Activated naive CD8-positive, alpha-beta T cell treated with anti-CD3 and anti-CD28 coated beads, Interleukin-2, amount 50 U/mL, for 24 hours (primary cell): ENCODE measurements at regions not wholly inside any gene's neighbourhood (a gene's known extent, or its start where the extent isn't known, plus 50 kb on each side); places are given as distances from the start of the nearest gene placed in this dataset.

ENCODE experiments used
- ATAC-seq: fragments of 150-1000 bp; cut with Tn5 transposase; one replicate; pipeline ENCODE4 v1.10.0; 2021
- DNase-seq: peaks from one replicate; pipeline ENCODE4 v3.0.0; 2021
- H3K27ac Mint-ChIP-seq: one replicate; pipeline ENCODE4 v1.8.0; 2021; ENCODE audit warnings: mild to moderate bottlenecking, mixed read lengths
- H3K27me3 Mint-ChIP-seq: one replicate; pipeline ENCODE4 v1.8.0; 2021; ENCODE audit warnings: mixed read lengths
- H3K36me3 Mint-ChIP-seq: one replicate; pipeline ENCODE4 v1.8.0; 2021; ENCODE audit warnings: low read depth, mixed read lengths
- H3K4me1 Mint-ChIP-seq: one replicate; pipeline ENCODE4 v1.8.0; 2021; ENCODE audit warnings: mixed read lengths
- H3K4me3 Mint-ChIP-seq: one replicate; pipeline ENCODE4 v1.8.0; 2021; ENCODE audit warnings: mild to moderate bottlenecking, moderate library complexity, mixed read lengths
- H3K9me3 Mint-ChIP-seq: one replicate; pipeline ENCODE4 v1.8.0; 2021; ENCODE audit warnings: mixed read lengths

- no peak for ATAC-seq
- H3K4me1 Mint-ChIP-seq, result peaks cover 17% of the 10 kb centered on the region
- no peak overlapping the region for H3K27ac Mint-ChIP-seq
These were observed 97.7 kb downstream of the CDCA7 start for GRCh38 chr2:173452416-173452815.

DNA sequence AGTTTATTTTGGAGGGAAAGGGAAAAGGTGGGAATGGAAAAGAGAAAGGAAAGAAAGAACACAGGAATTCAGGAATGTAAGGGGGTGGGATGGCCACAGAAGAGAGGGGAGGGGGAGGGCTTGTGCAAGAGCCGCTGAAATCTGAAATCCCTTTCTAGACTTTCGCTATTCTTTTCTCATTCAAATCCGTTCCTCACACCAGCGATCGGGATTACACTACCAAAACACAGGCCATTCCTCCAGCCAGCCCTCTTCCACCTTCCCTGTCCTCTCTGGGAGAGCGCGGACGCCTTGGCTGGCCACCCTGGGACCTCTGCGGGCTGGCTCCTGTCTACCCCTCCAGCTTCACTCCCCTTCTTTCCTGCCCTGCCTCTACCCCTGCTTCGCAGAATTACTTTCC is 102.3 kb downstream of the CDCA7 start:
- Mint-ChIP-seq H3K27me3 (peaks cover 8% of the 10 kb centered on the region), H3K9me3 (no peaks in the 10 kb centered on the region), H3K4me1 (no peaks in the 10 kb centered on the region), H3K36me3 (no peaks in the 10 kb centered on the region), H3K4me3 (no peak overlapping the region), H3K27ac (no peak overlapping the region)
- ATAC-seq (no peak), DNase-seq (no peak)

More at GRCh38 chr2:173452416-173452815, 97.7 kb downstream of the CDCA7 start:
- Mint-ChIP-seq H3K4me3 (no peak overlapping the region), H3K27me3 (peaks cover 9% of the 10 kb centered on the region), H3K36me3 (no peaks in the 10 kb centered on the region), H3K9me3 (no peaks in the 10 kb centered on the region)
- DNase-seq, result no peak

GRCh38 chr2:173457366-173457765 is 102.7 kb downstream of the CDCA7 start:
- Mint-ChIP-seq H3K27ac (no peak overlapping the region), H3K9me3 (no peaks in the 10 kb centered on the region), H3K4me1 (no peaks in the 10 kb centered on the region), H3K4me3 (no peak overlapping the region), H3K27me3 (peaks cover 8% of the 10 kb centered on the region), H3K36me3 (no peaks in the 10 kb centered on the region)
- no peak for DNase-seq
- no peak for ATAC-seq

DNA sequence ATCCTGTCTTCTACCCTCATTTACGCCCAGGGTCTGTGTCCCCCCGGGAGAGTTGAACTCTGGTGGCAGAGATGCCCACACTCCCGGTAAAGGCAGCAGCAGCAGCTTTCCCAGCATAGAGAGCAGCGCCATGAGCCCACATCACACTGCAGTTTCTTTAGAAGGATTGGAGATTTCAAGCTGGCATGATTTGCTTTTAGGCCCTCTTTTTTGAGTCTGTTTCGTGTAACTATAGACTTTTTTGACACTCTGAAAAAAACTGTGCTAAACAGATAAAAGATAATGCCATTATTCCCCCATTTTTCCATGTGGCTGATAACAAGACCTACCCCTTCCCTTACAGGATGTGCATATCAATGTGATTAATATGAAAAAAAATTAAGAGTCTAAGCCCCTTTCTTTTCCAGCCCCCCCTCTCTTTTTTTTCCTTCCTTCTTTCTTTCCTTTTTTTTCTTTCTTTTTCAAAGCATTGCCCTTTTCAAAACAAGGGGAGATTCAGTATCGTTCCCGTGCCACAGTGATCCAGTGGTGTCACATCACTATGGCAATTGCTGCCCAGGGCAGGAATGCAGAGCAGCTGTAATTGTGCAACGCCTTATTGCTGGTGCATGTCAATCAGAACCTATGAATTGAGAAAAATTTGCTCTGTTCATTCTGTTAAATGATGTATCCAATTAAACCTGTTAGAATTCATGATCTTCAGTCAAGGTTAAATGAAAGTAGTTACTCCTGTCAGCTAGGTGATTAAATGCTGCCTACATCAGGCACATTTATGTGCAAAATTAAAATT is 104.5 kb downstream of the CDCA7 start:
- Mint-ChIP-seq H3K36me3 (no peaks in the 10 kb centered on the region), H3K4me1 (no peaks in the 10 kb centered on the region), H3K9me3 (no peaks in the 10 kb centered on the region), H3K27ac (no peak overlapping the region), H3K4me3 (no peak overlapping the region), H3K27me3 (peaks cover 7% of the 10 kb centered on the region)
- no peak for ATAC-seq
- DNase-seq, result no peak

- H3K36me3 Mint-ChIP-seq, result no peaks in the 10 kb centered on the region
- ATAC-seq (no peak), DNase-seq (no peak)
- no peak overlapping the region for H3K27ac Mint-ChIP-seq
- H3K4me1 Mint-ChIP-seq, result no peaks in the 10 kb centered on the region
- peaks cover 5% of the 10 kb centered on the region for H3K27me3 Mint-ChIP-seq
- no peaks in the 10 kb centered on the region for H3K9me3 Mint-ChIP-seq
- no peak overlapping the region for H3K4me3 Mint-ChIP-seq
These were observed 108.5 kb downstream of the CDCA7 start for GRCh38 chr2:173462892-173463840.

DNA sequence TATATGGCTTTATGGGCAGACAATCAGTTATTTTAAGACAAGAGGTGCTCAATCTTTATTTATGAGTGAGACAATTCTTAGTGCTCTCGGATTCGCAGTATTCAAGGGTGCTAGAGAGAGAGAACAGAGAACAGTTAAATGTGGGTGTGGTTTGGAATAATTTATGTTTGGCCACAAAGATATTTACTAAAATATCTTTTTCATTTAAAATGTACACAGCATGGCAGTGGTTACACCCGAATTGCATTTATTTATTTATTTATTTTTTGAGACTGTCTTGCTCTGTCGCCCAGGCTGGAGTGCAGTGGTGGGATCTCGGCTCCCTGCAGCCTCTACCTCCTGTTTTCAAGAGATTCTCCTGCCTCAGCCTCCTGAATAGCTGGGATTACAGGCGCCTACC is 109.2 kb downstream of the CDCA7 start:
- Mint-ChIP-seq H3K9me3 (no peaks in the 10 kb centered on the region), H3K4me3 (no peak overlapping the region), H3K27me3 (peaks cover 5% of the 10 kb centered on the region), H3K4me1 (no peaks in the 10 kb centered on the region), H3K36me3 (no peaks in the 10 kb centered on the region), H3K27ac (no peak overlapping the region)
- DNase-seq, result no peak
- ATAC-seq, result no peak

GRCh38 chr2:173467751-173468150 is 113.1 kb downstream of the CDCA7 start:
- DNase-seq (no peak), ATAC-seq (no peak)
- no peak overlapping the region for H3K4me3 Mint-ChIP-seq
- H3K27ac Mint-ChIP-seq, result no peak overlapping the region
- H3K4me1 Mint-ChIP-seq, result no peaks in the 10 kb centered on the region
- H3K36me3 Mint-ChIP-seq, result no peaks in the 10 kb centered on the region
- peaks cover 3% of the 10 kb centered on the region for H3K27me3 Mint-ChIP-seq
- no peaks in the 10 kb centered on the region for H3K9me3 Mint-ChIP-seq

DNA sequence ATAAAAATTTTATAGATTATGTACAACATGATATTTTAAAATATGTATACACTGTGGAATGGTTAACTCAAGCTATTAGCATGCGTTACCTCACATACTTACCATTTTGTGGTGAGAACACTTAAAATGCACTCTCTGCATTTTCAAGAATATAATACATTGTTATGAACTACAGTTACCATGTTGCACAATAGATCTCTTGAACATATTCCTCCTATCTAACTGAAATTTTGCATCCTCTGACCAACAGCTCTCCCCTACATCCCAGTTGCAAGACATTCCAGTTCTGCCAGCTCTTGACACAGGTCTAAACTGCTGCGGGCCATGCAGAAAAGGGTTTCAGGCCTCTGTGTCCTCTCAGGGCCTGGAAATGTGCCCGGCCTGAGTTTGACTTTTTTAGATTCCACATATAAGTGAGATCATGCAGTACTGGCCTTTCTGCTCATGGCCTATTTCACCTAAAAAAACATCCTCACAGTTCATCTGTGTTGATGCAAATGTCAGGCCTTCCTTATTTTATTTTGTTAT is 113.7 kb downstream of the CDCA7 start:
- Mint-ChIP-seq H3K27ac (no peak overlapping the region), H3K27me3 (peaks cover 3% of the 10 kb centered on the region), H3K36me3 (no peaks in the 10 kb centered on the region), H3K9me3 (no peaks in the 10 kb centered on the region), H3K4me3 (no peak overlapping the region), H3K4me1 (no peaks in the 10 kb centered on the region)
- DNase-seq (no peak), ATAC-seq (no peak)

GRCh38 chr2:173472112-173472511 is 117.4 kb downstream of the CDCA7 start:
- DNase-seq, result no peak
- Mint-ChIP-seq H3K4me3 (no peak overlapping the region), H3K27me3 (no peaks in the 10 kb centered on the region), H3K9me3 (no peaks in the 10 kb centered on the region), H3K27ac (no peak overlapping the region), H3K36me3 (no peaks in the 10 kb centered on the region), H3K4me1 (no peaks in the 10 kb centered on the region)
- no peak for ATAC-seq

DNA sequence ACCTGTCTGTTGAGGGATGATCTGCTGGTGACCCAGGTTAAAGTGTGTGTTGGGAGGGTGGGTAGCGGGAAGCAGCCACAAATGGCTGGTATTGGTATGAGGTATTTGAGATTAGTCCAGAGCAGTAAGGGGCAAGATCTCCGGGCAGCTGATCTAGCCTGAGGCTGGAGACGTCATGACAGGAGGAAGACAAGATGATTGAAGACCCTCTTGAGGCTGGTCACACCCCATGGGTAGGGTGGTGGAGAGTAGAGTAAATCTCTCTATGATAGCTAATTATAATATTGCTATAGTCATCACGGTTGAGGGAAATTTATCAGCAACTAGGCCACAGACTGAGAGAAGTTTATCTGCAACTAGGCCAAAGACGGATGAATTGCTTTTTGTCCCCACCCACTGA is 128.5 kb downstream of the CDCA7 start:
- Mint-ChIP-seq H3K36me3 (no peaks in the 10 kb centered on the region), H3K27ac (no peak overlapping the region), H3K4me3 (no peak overlapping the region), H3K27me3 (no peaks in the 10 kb centered on the region), H3K9me3 (no peaks in the 10 kb centered on the region), H3K4me1 (no peaks in the 10 kb centered on the region)
- DNase-seq (no peak), ATAC-seq (no peak)

GRCh38 chr2:173488861-173489260 is 134.2 kb downstream of the CDCA7 start:
- no peak for ATAC-seq
- peaks cover 10% of the 10 kb centered on the region for H3K27me3 Mint-ChIP-seq

DNA sequence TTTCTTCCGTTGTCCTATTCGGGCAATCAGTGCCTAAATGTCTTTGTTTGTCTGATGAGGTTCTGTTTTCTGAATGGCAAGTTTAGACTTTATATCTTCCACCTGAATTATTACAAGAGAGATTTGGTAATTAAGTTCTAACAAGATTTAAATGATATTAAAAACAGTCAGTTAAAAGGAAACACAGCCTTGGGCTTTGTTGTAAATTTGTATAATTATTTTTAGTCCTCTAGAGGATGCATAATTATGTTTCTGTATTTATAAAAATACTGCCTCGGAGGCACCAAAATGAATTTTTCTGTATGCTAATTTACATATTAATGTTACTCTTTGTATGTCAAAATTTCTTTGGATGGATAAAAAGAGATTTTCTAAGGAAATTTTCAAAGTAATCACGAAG is 136.7 kb downstream of the CDCA7 start:
- Mint-ChIP-seq H3K36me3 (no peaks in the 10 kb centered on the region), H3K4me1 (no peaks in the 10 kb centered on the region), H3K4me3 (no peak overlapping the region), H3K27me3 (peaks cover 10% of the 10 kb centered on the region), H3K9me3 (no peaks in the 10 kb centered on the region), H3K27ac (no peak overlapping the region)
- DNase-seq (no peak), ATAC-seq (no peak)

More at GRCh38 chr2:173488861-173489260, 134.2 kb downstream of the CDCA7 start:
- no peaks in the 10 kb centered on the region for H3K36me3 Mint-ChIP-seq
- H3K9me3 Mint-ChIP-seq, result no peaks in the 10 kb centered on the region
- H3K27ac Mint-ChIP-seq, result no peak overlapping the region
- H3K4me1 Mint-ChIP-seq, result no peaks in the 10 kb centered on the region
- DNase-seq, result no peak
- H3K4me3 Mint-ChIP-seq, result no peak overlapping the region

DNA sequence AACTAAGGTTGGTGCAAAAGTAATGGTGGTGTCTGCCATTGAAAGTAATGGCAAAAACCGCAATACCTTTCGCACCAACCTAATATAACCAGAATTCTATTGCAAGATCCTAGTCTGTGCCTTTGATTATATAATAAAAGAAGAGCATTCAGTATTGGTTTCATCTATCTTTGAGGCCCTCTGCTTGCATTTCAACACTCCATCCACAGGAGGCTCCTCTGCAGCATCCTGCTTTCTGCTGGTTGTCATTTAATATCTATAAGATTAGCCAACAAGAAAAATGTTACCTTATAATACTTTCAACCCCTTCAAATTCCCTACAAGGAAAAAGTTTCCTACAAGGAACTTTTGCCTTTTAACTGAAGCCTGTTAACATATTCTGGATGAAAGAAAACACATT is 139.2 kb downstream of the CDCA7 start:
- no peaks in the 10 kb centered on the region for H3K9me3 Mint-ChIP-seq
- DNase-seq (no peak), ATAC-seq (no peak)
- H3K27me3 Mint-ChIP-seq, result peaks cover 10% of the 10 kb centered on the region
- H3K4me3 Mint-ChIP-seq, result no peak overlapping the region
- H3K36me3 Mint-ChIP-seq, result no peaks in the 10 kb centered on the region
- no peaks in the 10 kb centered on the region for H3K4me1 Mint-ChIP-seq
- H3K27ac Mint-ChIP-seq, result no peak overlapping the region

DNA sequence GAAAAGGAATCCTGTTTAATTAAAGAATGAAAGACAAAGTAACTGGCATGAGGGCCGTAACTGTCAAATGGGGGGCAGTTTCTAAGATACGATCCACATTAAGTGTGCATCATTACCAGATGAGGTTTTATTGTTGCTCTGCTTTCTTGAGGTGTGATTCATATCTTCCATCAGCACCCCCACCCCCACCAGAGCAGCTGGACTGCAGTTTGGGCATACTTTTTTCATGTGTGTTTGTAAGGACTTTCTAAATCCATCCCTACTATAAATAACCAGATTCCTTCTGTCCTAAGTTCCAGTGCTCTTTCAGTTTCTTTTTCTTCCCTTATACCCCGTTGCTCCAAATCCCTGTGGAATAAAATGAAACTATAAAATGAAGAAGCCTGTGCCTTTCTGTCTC is 142.1 kb downstream of the CDCA7 start:
- Mint-ChIP-seq H3K36me3 (no peaks in the 10 kb centered on the region), H3K27ac (no peak overlapping the region), H3K4me1 (no peaks in the 10 kb centered on the region), H3K9me3 (peaks cover 8% of the 10 kb centered on the region), H3K27me3 (peaks cover 6% of the 10 kb centered on the region), H3K4me3 (no peak overlapping the region)
- no peak for ATAC-seq
- no peak for DNase-seq

DNA sequence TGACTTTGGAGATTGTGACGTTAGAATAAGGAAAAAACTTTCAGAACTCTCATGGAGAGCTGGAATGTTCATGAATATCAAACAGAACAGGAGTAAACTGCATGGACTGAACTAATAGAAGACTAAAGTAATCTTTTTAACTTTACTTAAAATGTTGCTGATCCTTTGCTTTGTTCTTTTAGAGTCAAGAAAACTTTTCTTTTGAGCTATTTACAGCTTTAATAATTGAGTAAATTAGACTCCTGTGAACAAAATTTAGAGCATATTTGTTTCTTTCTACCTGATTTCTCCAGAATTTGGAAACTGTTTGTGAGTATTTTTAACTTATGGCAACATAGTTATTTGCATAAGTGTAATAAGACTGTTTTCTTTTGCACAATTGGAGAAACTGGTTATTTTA is 146.3 kb downstream of the CDCA7 start:
- Mint-ChIP-seq H3K9me3 (peaks cover 12% of the 10 kb centered on the region), H3K4me1 (no peaks in the 10 kb centered on the region), H3K27me3 (peaks cover 4% of the 10 kb centered on the region), H3K36me3 (no peaks in the 10 kb centered on the region), H3K27ac (no peak overlapping the region), H3K4me3 (no peak overlapping the region)
- no peak for DNase-seq
- ATAC-seq, result no peak
